Gastroesophageal sphincter (tissue), 4 donors: ENCODE measurements at regions not wholly inside any gene's neighbourhood (a gene's known extent, or its start where the extent isn't known, plus 50 kb on each side); places are given as distances from the start of the nearest gene placed in this dataset.

Experiments
- ATAC-seq: fragments of 150-250 bp; one replicate; pipeline ENCODE4 v1.9.1; 2016; ENCODE audit warnings: mild to moderate bottlenecking, moderate library complexity
- H3K27ac ChIP-seq, 4 donors: fragments of 200-600 bp; sonication (generic) in 3 of 4; 1 replicate in 3 of 4; 2 replicates in 1 of 4; pipeline ENCODE4 v1.5.1; 2016 to 2019
- H3K27me3 ChIP-seq: fragments of 200-600 bp; sonication (generic); one replicate; pipeline ENCODE4 v1.5.1; 2019
- H3K36me3 ChIP-seq, 2 donors: fragments of 200-600 bp; sonication (generic); one replicate each; pipeline ENCODE4 v1.5.1; 2019; ENCODE audit warnings: control low read depth in 1 of 2
- H3K4me1 ChIP-seq, 3 donors: fragments of 200-600 bp; sonication (generic); 1 replicate in 2 of 3; 2 replicates in 1 of 3; pipeline ENCODE4 v1.5.1; 2016 to 2019; ENCODE audit warnings: control low read depth in 2 of 3
- H3K4me3 ChIP-seq, 2 donors: fragments of 200-600 bp; sonication (generic); one replicate each; pipeline ENCODE4 v1.5.1; 2019; ENCODE audit warnings: mild to moderate bottlenecking in 1 of 2, moderate library complexity in 1 of 2
- H3K9me3 ChIP-seq, 3 donors: fragments of 200-600 bp; sonication (generic); one replicate each; pipeline ENCODE4 v1.5.1; 2017 to 2019; ENCODE audit warnings: control low read depth in 2 of 3
- CTCF ChIP-seq, 4 experiments: fragments of 200-600 bp in 2 of 4; fragments of 450-650 bp in 2 of 4; sonication (generic) in 1 of 4; IDR thresholded peaks; one replicate each; pipeline ENCODE4 v1.5.1; 2017 to 2019; ENCODE audit warnings: antibody characterized with exemption in 4 of 4, mild to moderate bottlenecking in 2 of 4, moderate library complexity in 2 of 4
- EP300 ChIP-seq: sonication (generic); formaldehyde crosslinking; IDR thresholded peaks from one replicate; pipeline ENCODE4 v1.6.1; 2017; ENCODE audit warnings: antibody characterized with exemption, mild to moderate bottlenecking
- POLR2A ChIP-seq, 2 donors: fragments of 450-650 bp; IDR thresholded peaks; one replicate each; pipeline ENCODE4 v1.6.1; 2017; ENCODE audit warnings: antibody characterized with exemption in 2 of 2, mild to moderate bottlenecking in 2 of 2, moderate library complexity in 1 of 2
- POLR2AphosphoS5 ChIP-seq: sonication (generic); formaldehyde crosslinking; IDR thresholded peaks from one replicate; pipeline ENCODE4 v1.6.1; 2017; ENCODE audit warnings: antibody characterized with exemption
- WGBS, 2 donors: methylation state at CpG; one replicate each; pipeline ENCODE4 v1.1.5; 2018; ENCODE audit warnings: low coverage in 1 of 2; 5-methylcytosine and 5-hydroxymethylcytosine counted together

DNA sequence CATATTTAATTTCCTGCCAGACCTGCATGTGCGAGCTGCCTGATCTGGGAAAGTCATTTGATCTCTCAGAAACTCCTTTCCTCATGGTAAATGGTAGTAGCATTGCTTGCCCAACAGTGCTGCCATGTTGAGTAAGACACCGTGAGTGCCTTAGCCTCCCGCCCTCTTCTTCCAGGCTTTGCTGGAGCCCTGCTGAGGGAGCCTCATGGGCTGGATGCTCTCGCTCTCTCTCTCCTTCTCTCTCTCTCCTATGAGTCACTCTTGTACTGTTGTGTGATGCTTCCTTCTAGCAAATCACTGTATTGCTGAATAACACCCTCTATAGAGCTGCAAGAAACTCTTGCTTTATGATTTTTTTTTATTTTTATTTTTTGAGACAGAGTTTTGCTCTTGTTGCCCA lies 365.5 kb downstream of the UQCRFS1 start:
- no peak for ATAC-seq
- Histone ChIP-seq H3K4me3 (no peak overlapping the region), H3K36me3 (no peaks in the 10 kb centered on the region), H3K27me3 (peaks cover 22% of the 10 kb centered on the region), H3K27ac (no peak overlapping the region), H3K9me3 (peaks cover 0 to 8% (median 0%) of the 10 kb centered on the region in 3 donors), H3K4me1 (no peaks in the 10 kb centered on the region)
- WGBS, 2 donors, result 65 to 95% methylated on average over 2 to 4 of the region's 4 CpGs
- TF ChIP-seq CTCF (IDR thresholded peaks at IDR 0.05) (no peak), POLR2AphosphoS5 (no peak), POLR2A (IDR thresholded peaks at IDR 0.05) (no peak)

DNA sequence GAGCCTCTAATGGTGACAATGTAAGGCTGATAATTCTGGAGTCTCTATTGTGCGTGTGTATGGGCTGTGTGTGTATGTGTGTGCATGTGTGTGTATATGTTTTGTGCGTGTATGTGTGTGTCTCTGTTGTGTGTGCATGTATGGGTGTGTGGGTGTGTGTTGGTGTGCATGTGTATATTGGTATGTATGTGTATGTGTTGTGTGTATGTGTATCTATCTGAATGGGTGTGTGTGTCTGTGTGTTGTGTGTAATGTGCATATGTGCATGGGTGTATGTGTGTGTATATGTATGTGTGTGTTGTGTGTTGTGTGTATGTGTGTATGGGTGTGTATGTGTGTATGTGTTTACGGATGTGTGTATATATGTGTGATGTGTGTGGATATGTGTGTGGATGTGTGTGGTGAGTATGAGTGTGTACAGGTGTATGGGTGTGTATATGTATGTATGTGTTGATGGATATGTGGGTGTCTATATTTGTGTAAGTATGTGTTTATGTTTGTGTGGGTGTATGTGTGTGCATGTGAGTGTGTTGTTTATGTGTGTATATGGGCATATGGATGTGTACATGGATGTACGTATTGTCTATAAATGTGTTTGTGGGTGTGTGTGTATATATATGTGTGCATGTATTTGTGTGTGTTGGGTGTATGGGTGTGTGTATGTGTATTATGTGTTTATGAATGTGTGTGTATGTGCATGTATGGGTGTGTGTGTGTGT lies 366.7 kb downstream of the UQCRFS1 start:
- H3K9me3 ChIP-seq, result peaks cover 0 to 8% (median 0%) of the 10 kb centered on the region in 3 donors
- H3K27me3 ChIP-seq, result peaks cover 26% of the 10 kb centered on the region
- 92 to 93% methylated on average over 4 of the region's 4 CpGs for WGBS, 2 donors
- no peak for ATAC-seq
- TF ChIP-seq CTCF (IDR thresholded peaks at IDR 0.05) (no peak), POLR2A (IDR thresholded peaks at IDR 0.05) (no peak), EP300 (no peak), POLR2AphosphoS5 (no peak)
- no peaks in the 10 kb centered on the region for H3K4me1 ChIP-seq
- H3K4me3 ChIP-seq, result no peak overlapping the region
- no peak overlapping the region for H3K27ac ChIP-seq
- no peaks in the 10 kb centered on the region for H3K36me3 ChIP-seq

DNA sequence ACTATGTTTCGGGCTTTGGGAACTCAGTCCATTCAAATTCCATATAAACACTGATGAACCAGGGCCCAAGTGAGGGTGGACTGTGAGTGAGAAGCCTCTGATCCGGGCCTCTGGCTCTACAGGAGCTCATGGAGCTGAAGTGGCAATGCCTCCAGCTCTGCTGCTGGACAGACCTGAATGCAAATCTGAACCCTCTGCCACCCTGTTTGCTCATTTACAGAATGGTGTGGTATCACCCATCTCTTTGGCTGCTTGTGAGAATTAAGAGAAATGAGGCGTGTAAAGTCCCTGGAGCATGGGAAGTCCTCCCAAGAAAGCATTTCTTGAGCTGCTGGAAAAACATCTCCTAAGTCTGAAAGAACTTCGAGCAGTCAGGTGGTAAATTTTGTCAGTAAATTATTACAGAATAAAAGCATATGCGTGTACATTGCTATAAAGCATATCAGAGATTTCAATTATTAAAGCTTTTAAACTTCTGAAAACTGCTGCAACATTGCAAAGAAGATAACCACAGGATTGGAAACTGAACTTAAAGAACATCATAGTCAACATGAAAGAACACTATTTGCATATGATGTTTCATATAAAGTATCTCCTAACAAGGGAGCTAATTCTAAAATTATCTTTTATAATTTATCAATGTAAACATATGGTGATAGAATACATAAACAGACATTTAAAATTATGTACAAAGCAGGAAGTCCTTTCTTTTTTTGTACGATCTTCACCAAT lies 369.0 kb downstream of the UQCRFS1 start:
- 37 to 80% methylated on average over 4 of the region's 6 CpGs for WGBS, 2 donors
- H3K9me3 ChIP-seq, result peaks cover 0 to 8% (median 0%) of the 10 kb centered on the region in 3 donors
- no peak overlapping the region for H3K4me3 ChIP-seq
- ATAC-seq, result no peak
- H3K4me1 ChIP-seq, result no peaks in the 10 kb centered on the region
- H3K27me3 ChIP-seq, result peaks cover 21% of the 10 kb centered on the region
- H3K27ac ChIP-seq, result no peak overlapping the region
- H3K36me3 ChIP-seq, result no peaks in the 10 kb centered on the region
- TF ChIP-seq POLR2AphosphoS5 (no peak), EP300 (no peak), CTCF (IDR thresholded peaks at IDR 0.05) (no peak), POLR2A (IDR thresholded peaks at IDR 0.05) (no peak)

DNA sequence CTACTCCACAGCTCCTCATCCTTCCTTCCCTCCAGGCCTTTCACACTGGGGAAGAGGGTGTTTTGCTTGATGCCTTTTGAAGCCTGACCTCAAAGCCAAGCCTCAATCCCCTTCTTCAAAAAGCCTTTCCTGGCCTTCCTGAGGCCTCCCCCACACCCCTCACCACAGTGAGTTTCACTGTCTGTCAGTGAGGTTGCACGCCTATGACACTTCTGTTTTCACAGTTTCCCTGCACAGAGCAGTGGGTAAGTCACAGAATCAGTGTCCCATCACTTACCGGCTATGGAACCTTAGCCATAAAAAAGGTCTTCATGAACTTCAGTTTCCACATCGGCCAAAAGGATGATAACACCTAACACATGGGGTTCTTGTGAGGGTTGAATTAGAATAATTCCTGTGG lies 371.4 kb downstream of the UQCRFS1 start:
- H3K27me3 ChIP-seq, result peaks cover 23% of the 10 kb centered on the region
- TF ChIP-seq POLR2A (IDR thresholded peaks at IDR 0.05) (no peak), CTCF (IDR thresholded peaks at IDR 0.05) (no peak), EP300 (no peak), POLR2AphosphoS5 (no peak)
- H3K36me3 ChIP-seq, result no peaks in the 10 kb centered on the region
- H3K4me3 ChIP-seq, result no peak overlapping the region
- H3K9me3 ChIP-seq, result no peaks in the 10 kb centered on the region
- H3K4me1 ChIP-seq, result no peaks in the 10 kb centered on the region
- WGBS, 2 donors, result 92 to 100% methylated on average over 2 of the region's 3 CpGs
- no peak for ATAC-seq
- H3K27ac ChIP-seq, result no peak overlapping the region

- Histone ChIP-seq H3K4me3 (no peak overlapping the region), H3K9me3 (no peaks in the 10 kb centered on the region), H3K4me1 (no peaks in the 10 kb centered on the region), H3K36me3 (no peaks in the 10 kb centered on the region), H3K27me3 (peaks cover 24% of the 10 kb centered on the region), H3K27ac (no peak overlapping the region)
- no peak for TF ChIP-seq POLR2A (IDR thresholded peaks at IDR 0.05)
- no peak for TF ChIP-seq EP300
- TF ChIP-seq CTCF (IDR thresholded peaks at IDR 0.05), result no peak
- TF ChIP-seq POLR2AphosphoS5, result no peak
- ATAC-seq, result no peak
- 69 to 94% methylated on average over 2 of the region's 2 CpGs for WGBS, 2 donors
These were observed 372.1 kb downstream of the UQCRFS1 start for GRCh38 chr19:28840891-28841290.
